IMR-90 (cell line): ENCODE measurements at regions not wholly inside any gene's neighbourhood (a gene's known extent, or its start where the extent isn't known, plus 50 kb on each side); places are given as distances from the start of the nearest gene placed in this dataset.

Experiments
- ATAC-seq: fragments of 200-7000 bp; cut with Tn5 transposase; 2 replicates; pipeline ENCODE4 v1.9.1; 2020; ENCODE audit warnings: low read depth, mild to moderate bottlenecking, moderate library complexity
- BruUV-seq: library from RNA; stranded (reverse); fragments of 400-500 nt; replicated peaks from 2 replicates; lab custom pipeline; 2021; lab: Mats Ljungman, UMichigan
- CTCF ChIA-PET: fragments of 300-600 bp; formaldehyde crosslinking; extraction: SDS; loops from one replicate; lab custom pipeline; 2021; ENCODE audit warnings: antibody characterized with exemption; lab: Yijun Ruan, JAX
- POLR2A ChIA-PET: fragments of 300-600 bp; sonication (Branson Sonifier 250); formaldehyde crosslinking; loops from one replicate; lab custom pipeline; 2022; ENCODE audit warnings: antibody characterized with exemption; ENCODE audit not compliant: unreplicated experiment; lab: Charles Lee
- DNase-seq: peaks from one replicate; pipeline ENCODE4 v3.0.0; 2013
- H2AFZ ChIP-seq: replicated peaks from 2 replicates; pipeline ENCODE3; 2013; ENCODE audit warnings: low read length, mild to moderate bottlenecking; ENCODE audit not compliant: poor library complexity
- H2AK5ac ChIP-seq: 2 replicates; pipeline ENCODE4 v1.6.1; 2013; ENCODE audit warnings: low read depth, low read length, inconsistent platforms
- H2AK9ac ChIP-seq: replicated peaks from 2 replicates; pipeline ENCODE3; 2013; ENCODE audit warnings: mild to moderate bottlenecking, low read depth, low read length, moderate library complexity; ENCODE audit not compliant: poor library complexity
- H2BK120ac ChIP-seq: 2 replicates; pipeline ENCODE4 v1.6.1; 2013; ENCODE audit warnings: low read depth, low read length, inconsistent platforms
- H2BK15ac ChIP-seq: 3 replicates; pipeline ENCODE4 v1.6.1; 2013; ENCODE audit warnings: low read depth, low read length, inconsistent platforms
- H2BK20ac ChIP-seq: 2 replicates; pipeline ENCODE4 v1.6.1; 2013; ENCODE audit warnings: low read depth, mild to moderate bottlenecking, inconsistent platforms, low read length, moderate library complexity
- H2BK5ac ChIP-seq: 2 replicates; pipeline ENCODE4 v1.6.1; 2013; ENCODE audit warnings: mild to moderate bottlenecking, low read depth, low read length, inconsistent platforms; ENCODE audit not compliant: poor library complexity, severe bottlenecking
- H3K14ac ChIP-seq: replicated peaks from 2 replicates; pipeline ENCODE4 v1.6.1; 2013; ENCODE audit warnings: low read depth, low read length, inconsistent platforms
- H3K18ac ChIP-seq: 2 replicates; pipeline ENCODE4 v1.6.1; 2013; ENCODE audit warnings: low read depth, low read length, control low read depth
- H3K23ac ChIP-seq: 2 replicates; pipeline ENCODE4 v1.6.1; 2013; ENCODE audit warnings: low read depth, low read length, inconsistent platforms
- H3K27ac ChIP-seq: 2 replicates; pipeline ENCODE4 v1.5.1; 2013; ENCODE audit warnings: mild to moderate bottlenecking, control low read depth, low read length; ENCODE audit not compliant: insufficient read depth
- H3K27me3 ChIP-seq: 2 replicates; pipeline ENCODE4 v1.6.1; 2013; ENCODE audit warnings: low read length; ENCODE audit not compliant: control insufficient read depth, insufficient read depth
- H3K36me3 ChIP-seq: 2 replicates; pipeline ENCODE4 v1.6.1; 2013; ENCODE audit warnings: low read length, mixed read lengths; ENCODE audit not compliant: control insufficient read depth, insufficient read depth
- H3K4ac ChIP-seq: 2 replicates; pipeline ENCODE4 v1.6.1; 2013; ENCODE audit warnings: low read depth, low read length, inconsistent platforms
- H3K4me1 ChIP-seq: 2 replicates; pipeline ENCODE4 v1.6.1; 2013; ENCODE audit warnings: low read length, mixed read lengths; ENCODE audit not compliant: control insufficient read depth, insufficient read depth
- H3K4me2 ChIP-seq: 2 replicates; pipeline ENCODE4 v1.6.1; 2013; ENCODE audit warnings: low read depth, mild to moderate bottlenecking, control low read depth, low read length, moderate library complexity
- H3K4me3 ChIP-seq: 2 replicates; pipeline ENCODE4 v1.5.1; 2013; ENCODE audit warnings: low read depth, mild to moderate bottlenecking, control low read depth, low read length, moderate library complexity; ENCODE audit not compliant: insufficient read depth
- H3K56ac ChIP-seq: 2 replicates; pipeline ENCODE4 v1.6.1; 2013; ENCODE audit warnings: low read length, inconsistent platforms; ENCODE audit not compliant: insufficient read depth; ENCODE audit errors: extremely low read depth
- H3K79me1 ChIP-seq, 2 experiments: 2 replicates each; pipeline ENCODE4 v1.6.1; 2013; ENCODE audit warnings: low read length in 2 of 2, inconsistent platforms in 1 of 2, low read depth in 1 of 2
- H3K9ac ChIP-seq: 2 replicates; pipeline ENCODE4 v1.6.1; 2013; ENCODE audit warnings: low read depth, low read length, control low read depth
- H3K9me1 ChIP-seq: 2 replicates; pipeline ENCODE4 v1.6.1; 2013; ENCODE audit warnings: low read length, inconsistent platforms; ENCODE audit not compliant: insufficient read depth
- H3K9me3 ChIP-seq: 2 replicates; pipeline ENCODE4 v1.6.1; 2013; ENCODE audit warnings: low read length; ENCODE audit not compliant: control insufficient read depth, insufficient read depth
- H4K20me1 ChIP-seq: 2 replicates; pipeline ENCODE4 v1.6.1; 2013; ENCODE audit warnings: low read length, inconsistent platforms; ENCODE audit not compliant: insufficient read depth
- H4K5ac ChIP-seq: 2 replicates; pipeline ENCODE4 v1.6.1; 2013; ENCODE audit warnings: mild to moderate bottlenecking, low read depth, low read length, control low read depth
- H4K8ac ChIP-seq, 2 experiments: 2 replicates each; pipeline ENCODE4 v1.6.1; 2013; ENCODE audit warnings: low read depth in 2 of 2, low read length in 2 of 2, control low read depth in 1 of 2, inconsistent platforms in 1 of 2
- H4K91ac ChIP-seq: 2 replicates; pipeline ENCODE4 v1.6.1; 2013; ENCODE audit warnings: low read depth, low read length, inconsistent platforms; ENCODE audit not compliant: insufficient read depth
- CHD1 ChIP-seq: IDR thresholded peaks from 2 replicates; pipeline ENCODE4 v1.6.1; 2012; ENCODE audit warnings: low read depth, low read length, improper control_type of control experiment
- FOS ChIP-seq: fragments of 150-350 bp; IDR thresholded peaks from 2 replicates; pipeline ENCODE4 v1.6.1; 2016; ENCODE audit warnings: low read depth, low read length
- MAFK ChIP-seq: IDR thresholded peaks from 2 replicates; pipeline ENCODE4 v1.6.1; 2012; ENCODE audit warnings: low read depth, low read length, improper control_type of control experiment
- MAZ ChIP-seq: IDR thresholded peaks from 2 replicates; pipeline ENCODE4 v1.6.1; 2012; ENCODE audit warnings: low read depth, mild to moderate bottlenecking, low read length, improper control_type of control experiment, moderate library complexity, borderline replicate concordance
- NFE2L2 ChIP-seq: fragments of 150-350 bp; IDR thresholded peaks from 2 replicates; pipeline ENCODE4 v1.6.1; 2016; ENCODE audit warnings: low read depth, mild to moderate bottlenecking, low read length
- RAD21 ChIP-seq: IDR thresholded peaks from 2 replicates; pipeline ENCODE4 v1.6.1; 2012; ENCODE audit warnings: low read length, improper control_type of control experiment
- RFX5 ChIP-seq: IDR thresholded peaks from 2 replicates; pipeline ENCODE4 v1.8.0; 2012; ENCODE audit warnings: low read depth, mild to moderate bottlenecking, low read length, moderate library complexity
- dilution Hi-C: fragments of 300-500 bp; cut with HindIII; formaldehyde crosslinking; loops from one replicate; pipeline ENCODE4 v1.14.3; 2018; ENCODE audit warnings: low sequenced_read_pairs; ENCODE audit not compliant: unreplicated experiment
- in situ Hi-C: fragments of 300-500 bp; cut with MboI; formaldehyde crosslinking; loops from 3 replicates; pipeline ENCODE4 v1.14.3; 2019; ENCODE audit warnings: low sequenced_read_pairs, inconsistent platforms, mixed read lengths
- intact Hi-C: fragments of 100-400 bp; cut with micrococcal nuclease; formaldehyde crosslinking; loops from 2 replicates; pipeline ENCODE4 v1.10.0; 2022
- TF ChIP-seq, protein P1 (sequence below): fragments of 150-350 bp; IDR thresholded peaks from 2 replicates; pipeline ENCODE4 v1.6.1; 2017; ENCODE audit warnings: mild to moderate bottlenecking, antibody characterized with exemption, low read length, low read depth
- TF ChIP-seq, protein P2 (sequence below): conservative IDR thresholded peaks from 2 replicates; pipeline ENCODE4 v1.5.1; 2012; ENCODE audit warnings: mild to moderate bottlenecking, low read depth, low read length, improper control_type of control experiment

DNA sequence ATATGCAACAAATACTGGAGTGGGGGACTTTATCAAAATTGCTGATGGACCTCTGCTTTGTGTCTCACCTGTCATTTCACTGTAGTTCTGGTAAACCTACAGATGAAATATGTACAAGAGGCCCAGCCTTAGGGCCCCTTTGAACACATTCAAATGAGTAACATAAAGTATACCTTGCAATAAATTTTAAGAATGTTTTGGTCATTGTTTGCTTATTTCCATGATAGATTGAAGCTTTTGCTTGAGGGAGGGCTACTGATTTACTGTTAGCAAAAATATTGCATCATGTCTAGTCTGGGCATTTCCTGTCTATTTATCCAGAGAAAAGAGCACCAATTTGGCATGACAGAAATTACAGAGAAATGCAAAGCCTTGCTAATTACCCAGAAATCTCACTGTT is 705.5 kb upstream of the PCDH9 start:
- Histone ChIP-seq H3K79me1 (no peaks in the 10 kb centered on the region), H3K27me3 (no peaks in the 10 kb centered on the region), H3K4me3 (no peak overlapping the region), H4K20me1 (no peaks in the 10 kb centered on the region), H3K9ac (no peak overlapping the region), H2BK120ac (no peak overlapping the region), H2BK5ac (no peak overlapping the region), H3K9me3 (peaks cover 1% of the 10 kb centered on the region; the same call in 1 of the 2 replicates), H3K4me1 (no peaks in the 10 kb centered on the region), H3K9me1 (no peaks in the 10 kb centered on the region), H3K4me2 (no peak overlapping the region), H2AFZ (no peak overlapping the region), H3K23ac (no peak overlapping the region), H3K18ac (no peak overlapping the region), H4K91ac (no peak overlapping the region), H2AK5ac (no peak overlapping the region), H4K5ac (no peak overlapping the region), H3K4ac (no peak overlapping the region), H3K27ac (no peak overlapping the region), H2BK15ac (no peak overlapping the region), H2BK20ac (no peak overlapping the region), H3K14ac (no peak overlapping the region), H2AK9ac (no peak overlapping the region), H4K8ac (no peak overlapping the region), H3K36me3 (no peaks in the 10 kb centered on the region), H3K56ac (no peak overlapping the region)
- intact Hi-C loops (no loop called here), in situ Hi-C loops (no loop called here), dilution Hi-C loops (no loop called here)
- ATAC-seq: no peak
- ChIA-PET CTCF (no interaction called here), POLR2A (no interaction called here)
- DNase-seq: no peak
- no TSS peak for BruUV-seq
- TF ChIP-seq MAZ (no peak), RAD21 (no peak), CHD1 (no peak), NFE2L2 (no peak), RFX5 (no peak), MAFK (no peak), FOS (no peak)
- TF ChIP-seq, protein P1, sequence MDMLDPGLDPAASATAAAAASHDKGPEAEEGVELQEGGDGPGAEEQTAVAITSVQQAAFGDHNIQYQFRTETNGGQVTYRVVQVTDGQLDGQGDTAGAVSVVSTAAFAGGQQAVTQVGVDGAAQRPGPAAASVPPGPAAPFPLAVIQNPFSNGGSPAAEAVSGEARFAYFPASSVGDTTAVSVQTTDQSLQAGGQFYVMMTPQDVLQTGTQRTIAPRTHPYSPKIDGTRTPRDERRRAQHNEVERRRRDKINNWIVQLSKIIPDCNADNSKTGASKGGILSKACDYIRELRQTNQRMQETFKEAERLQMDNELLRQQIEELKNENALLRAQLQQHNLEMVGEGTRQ: no peak
- TF ChIP-seq, protein P2, sequence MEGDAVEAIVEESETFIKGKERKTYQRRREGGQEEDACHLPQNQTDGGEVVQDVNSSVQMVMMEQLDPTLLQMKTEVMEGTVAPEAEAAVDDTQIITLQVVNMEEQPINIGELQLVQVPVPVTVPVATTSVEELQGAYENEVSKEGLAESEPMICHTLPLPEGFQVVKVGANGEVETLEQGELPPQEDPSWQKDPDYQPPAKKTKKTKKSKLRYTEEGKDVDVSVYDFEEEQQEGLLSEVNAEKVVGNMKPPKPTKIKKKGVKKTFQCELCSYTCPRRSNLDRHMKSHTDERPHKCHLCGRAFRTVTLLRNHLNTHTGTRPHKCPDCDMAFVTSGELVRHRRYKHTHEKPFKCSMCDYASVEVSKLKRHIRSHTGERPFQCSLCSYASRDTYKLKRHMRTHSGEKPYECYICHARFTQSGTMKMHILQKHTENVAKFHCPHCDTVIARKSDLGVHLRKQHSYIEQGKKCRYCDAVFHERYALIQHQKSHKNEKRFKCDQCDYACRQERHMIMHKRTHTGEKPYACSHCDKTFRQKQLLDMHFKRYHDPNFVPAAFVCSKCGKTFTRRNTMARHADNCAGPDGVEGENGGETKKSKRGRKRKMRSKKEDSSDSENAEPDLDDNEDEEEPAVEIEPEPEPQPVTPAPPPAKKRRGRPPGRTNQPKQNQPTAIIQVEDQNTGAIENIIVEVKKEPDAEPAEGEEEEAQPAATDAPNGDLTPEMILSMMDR: no peak
